HEK293 (cell line): ENCODE measurements at regions not wholly inside any gene's neighbourhood (a gene's known extent, or its start where the extent isn't known, plus 50 kb on each side); places are given as distances from the start of the nearest gene placed in this dataset.

Experiments
- CTCF ChIA-PET: fragments of 350-600 bp; formaldehyde crosslinking; extraction: SDS; loops from one replicate; lab custom pipeline; 2021; ENCODE audit warnings: antibody characterized with exemption; lab: Yijun Ruan, JAX
- POLR2A ChIA-PET: fragments of 300-600 bp; formaldehyde crosslinking; extraction: SDS; loops from one replicate; lab custom pipeline; 2020; ENCODE audit warnings: antibody characterized with exemption, inconsistent platforms; lab: Yijun Ruan, JAX
- H3K27ac ChIP-seq: fragments of 200-500 bp; sonication (Bioruptor generic); 2 replicates; pipeline ENCODE4 v1.5.1; 2014; ENCODE audit warnings: low read depth, low read length, control low read depth, inconsistent platforms; ENCODE audit errors: extremely low read depth
- H3K36me3 ChIP-seq, 2 experiments: fragments of 200-500 bp in 1 of 2; sonication (Bioruptor generic) in 1 of 2; 1 replicate in 1 of 2; 2 replicates in 1 of 2; pipeline ENCODE4 v1.5.1; 2014 to 2017; ENCODE audit warnings: inconsistent platforms in 2 of 2, low read length in 2 of 2; ENCODE audit not compliant: control insufficient read depth in 2 of 2, insufficient read depth in 1 of 2
- H3K4me1 ChIP-seq: fragments of 200-500 bp; sonication (Bioruptor generic); 2 replicates; pipeline ENCODE4 v1.5.1; 2014; ENCODE audit warnings: mild to moderate bottlenecking, low read length, inconsistent platforms; ENCODE audit not compliant: control insufficient read depth, insufficient read depth
- H3K4me3 ChIP-seq: 2 replicates; pipeline ENCODE4 v1.5.1; 2011; ENCODE audit warnings: low read depth, mild to moderate bottlenecking, control low read depth, low read length, moderate library complexity
- H3K9me3 ChIP-seq: fragments of 200-500 bp; sonication (Bioruptor generic); 2 replicates; pipeline ENCODE4 v1.5.1; 2014; ENCODE audit warnings: low read depth, low read length, inconsistent platforms; ENCODE audit not compliant: control insufficient read depth, insufficient read depth
- GLIS1 ChIP-seq: fragments of 450-650 bp; formaldehyde crosslinking; IDR thresholded peaks from 2 replicates; pipeline ENCODE4 v1.5.1; 2016; ENCODE audit warnings: missing biosample characterization, missing genetic modification characterization
- PBX3 ChIP-seq: sonication (generic); formaldehyde crosslinking; IDR thresholded peaks from 2 replicates; pipeline ENCODE4 v1.8.1; 2022; ENCODE audit warnings: mild to moderate bottlenecking, moderate library complexity, missing genetic modification reagents
- PRDM10 ChIP-seq: fragments of 450-650 bp; formaldehyde crosslinking; IDR thresholded peaks from 2 replicates; pipeline ENCODE4 v1.5.1; 2016; ENCODE audit warnings: missing biosample characterization, missing genetic modification characterization
- PRDM6 ChIP-seq: fragments of 450-650 bp; formaldehyde crosslinking; IDR thresholded peaks from 2 replicates; pipeline ENCODE4 v1.5.1; 2017; ENCODE audit warnings: missing biosample characterization, missing genetic modification characterization
- SETDB1 ChIP-seq: IDR thresholded peaks from one replicate; pipeline ENCODE4 v1.6.1; 2017; ENCODE audit warnings: mild to moderate bottlenecking, low read length, moderate library complexity, mixed read lengths; ENCODE audit not compliant: insufficient read length
- ZBTB1 ChIP-seq: fragments of 450-650 bp; formaldehyde crosslinking; IDR thresholded peaks from 2 replicates; pipeline ENCODE4 v1.5.1; 2016; ENCODE audit warnings: missing biosample characterization, missing genetic modification characterization
- ZBTB6 ChIP-seq: fragments of 450-650 bp; formaldehyde crosslinking; IDR thresholded peaks from 2 replicates; pipeline ENCODE4 v1.5.1; 2017; ENCODE audit warnings: missing biosample characterization, missing genetic modification characterization
- ZBTB8A ChIP-seq: fragments of 450-650 bp; formaldehyde crosslinking; IDR thresholded peaks from 2 replicates; pipeline ENCODE4 v1.5.1; 2016; ENCODE audit warnings: missing biosample characterization, missing genetic modification characterization
- ZFHX2 ChIP-seq: fragments of 450-650 bp; formaldehyde crosslinking; conservative IDR thresholded peaks from 2 replicates; pipeline ENCODE4 v1.5.1; 2016; ENCODE audit warnings: missing biosample characterization, missing genetic modification characterization
- ZFP41 ChIP-seq: fragments of 450-650 bp; formaldehyde crosslinking; IDR thresholded peaks from 2 replicates; pipeline ENCODE4 v1.5.1; 2016; ENCODE audit warnings: missing biosample characterization, missing genetic modification characterization, borderline replicate concordance
- ZNF16 ChIP-seq: fragments of 450-650 bp; formaldehyde crosslinking; IDR thresholded peaks from 2 replicates; pipeline ENCODE4 v1.5.1; 2016; ENCODE audit warnings: low read depth, missing biosample characterization, missing genetic modification characterization
- ZNF362 ChIP-seq: fragments of 450-650 bp; formaldehyde crosslinking; IDR thresholded peaks from 2 replicates; pipeline ENCODE4 v1.5.1; 2016; ENCODE audit warnings: missing biosample characterization, missing genetic modification characterization
- ZNF398 ChIP-seq: fragments of 450-650 bp; formaldehyde crosslinking; IDR thresholded peaks from 2 replicates; pipeline ENCODE4 v1.5.1; 2017; ENCODE audit warnings: missing biosample characterization, missing genetic modification characterization
- ZNF423 ChIP-seq: fragments of 450-650 bp; formaldehyde crosslinking; IDR thresholded peaks from 2 replicates; pipeline ENCODE4 v1.5.1; 2016; ENCODE audit warnings: missing biosample characterization, missing genetic modification characterization
- ZNF48 ChIP-seq: fragments of 450-650 bp; formaldehyde crosslinking; IDR thresholded peaks from 2 replicates; pipeline ENCODE4 v1.5.1; 2016; ENCODE audit warnings: missing biosample characterization, missing genetic modification characterization
- ZNF580 ChIP-seq: fragments of 450-650 bp; formaldehyde crosslinking; IDR thresholded peaks from 2 replicates; pipeline ENCODE4 v1.5.1; 2016; ENCODE audit warnings: missing biosample characterization, missing genetic modification characterization
- ZNF610 ChIP-seq: fragments of 450-650 bp; formaldehyde crosslinking; IDR thresholded peaks from 2 replicates; pipeline ENCODE4 v1.5.1; 2016; ENCODE audit warnings: missing biosample characterization, missing genetic modification characterization, borderline replicate concordance
- ZNF777 ChIP-seq: fragments of 450-650 bp; formaldehyde crosslinking; IDR thresholded peaks from 2 replicates; pipeline ENCODE4 v1.5.1; 2017; ENCODE audit warnings: missing biosample characterization, missing genetic modification characterization, borderline replicate concordance

- TF ChIP-seq PRDM6, result no peak
- no peak for TF ChIP-seq ZNF423 (tag by site-specific recombination)
- no peak for TF ChIP-seq PBX3
- no peak for TF ChIP-seq ZNF580 (tag by site-specific recombination)
- TF ChIP-seq SETDB1, result no peak
- no peak for TF ChIP-seq ZNF777 (tag by site-specific recombination)
These were observed 99.2 kb upstream of the PALMD start (continued) for GRCh38 chr1:99546432-99547416.

GRCh38 chr1:99548943-99549605, 96.8 kb upstream of the PALMD start:
- Histone ChIP-seq H3K4me3 (no peak overlapping the region), H3K4me1 (peaks cover 7% of the 10 kb centered on the region; the same call in 1 of the 2 replicates), H3K36me3 (no peaks in the 10 kb centered on the region), H3K9me3 (no peaks in the 10 kb centered on the region), H3K27ac (no peak overlapping the region)
- ChIA-PET CTCF (interaction anchor here (0.7 kb wide), 1 partner anchor 144 kb away, joined by 3 read pairs; no protein-coding TSS in a partner anchor), POLR2A (no interaction called here)
- TF ChIP-seq PRDM10 (tag by site-specific recombination) (peak; percentile 47), ZNF398 (tag by site-specific recombination) (no peak), GLIS1 (tag by site-specific recombination) (peak; percentile 77)

GRCh38 chr1:99550198-99550597, 95.7 kb upstream of the PALMD start:
- Histone ChIP-seq H3K27ac (no peak overlapping the region), H3K36me3 (no peaks in the 10 kb centered on the region), H3K4me3 (no peak overlapping the region), H3K4me1 (peaks cover 7% of the 10 kb centered on the region; the same call in 1 of the 2 replicates), H3K9me3 (no peaks in the 10 kb centered on the region)
- ChIA-PET POLR2A (no interaction called here), CTCF (interaction anchor here (1.0 kb wide), 1 partner anchor 135 kb away, joined by 3 read pairs; no protein-coding TSS in a partner anchor)
- TF ChIP-seq ZFP41, result no peak
- no peak for TF ChIP-seq ZNF16 (tag by site-specific recombination)
- TF ChIP-seq ZBTB8A (tag by site-specific recombination), result no peak
- no peak for TF ChIP-seq ZBTB1
- no peak for TF ChIP-seq ZNF610 (tag by site-specific recombination)
- TF ChIP-seq ZNF362, result no peak
- no peak for TF ChIP-seq ZFHX2 (tag by site-specific recombination)
- no peak for TF ChIP-seq ZBTB6 (tag by site-specific recombination)
- TF ChIP-seq ZNF48 (tag by site-specific recombination), result no peak
